PC-9 (cell line): ENCODE measurements at regions not wholly inside any gene's neighbourhood (a gene's known extent, or its start where the extent isn't known, plus 50 kb on each side); places are given as distances from the start of the nearest gene placed in this dataset.

Source experiments
- BruUV-seq: library from RNA; stranded (reverse); fragments of 400-500 nt; replicated peaks from 2 replicates; lab custom pipeline; 2021; lab: Mats Ljungman, UMichigan
- CTCF ChIA-PET: fragments of 300-600 bp; sonication (Branson Sonifier 250); formaldehyde crosslinking; loops from one replicate; lab custom pipeline; 2022; ENCODE audit warnings: antibody characterized with exemption; lab: Charles Lee
- POLR2A ChIA-PET: fragments of 300-600 bp; sonication (Branson Sonifier 250); formaldehyde crosslinking; loops from one replicate; lab custom pipeline; 2022; ENCODE audit warnings: antibody characterized with exemption; ENCODE audit not compliant: unreplicated experiment; lab: Charles Lee
- DNase-seq, 2 experiments: peaks; one replicate each; pipeline versions ENCODE4 v3.0.0 to v3.0.0-alpha.2; 2015 to 2022; ENCODE audit warnings: mixed read lengths in 1 of 2
- H2AFZ ChIP-seq: fragments of 200-600 bp; sonication (generic); 2 replicates; pipeline ENCODE4 v1.8.1; 2017; ENCODE audit warnings: antibody characterized with exemption
- H3F3A ChIP-seq: fragments of 200-600 bp; sonication (generic); 2 replicates; pipeline ENCODE4 v1.8.1; 2017; ENCODE audit warnings: antibody characterized with exemption, mild to moderate bottlenecking, low read depth; ENCODE audit not compliant: insufficient read depth
- H3K27ac ChIP-seq: fragments of 200-600 bp; sonication (generic); 2 replicates; pipeline ENCODE4 v1.6.1; 2016; ENCODE audit warnings: mixed run types
- H3K27me3 ChIP-seq: fragments of 200-600 bp; sonication (generic); 2 replicates; pipeline ENCODE4 v1.6.1; 2016; ENCODE audit warnings: low read depth, mixed run types; ENCODE audit not compliant: insufficient read depth
- H3K36me3 ChIP-seq: fragments of 200-600 bp; sonication (generic); 2 replicates; pipeline ENCODE4 v1.6.1; 2016; ENCODE audit warnings: low read depth, mixed run types
- H3K4me1 ChIP-seq: fragments of 200-600 bp; sonication (generic); replicated peaks from 2 replicates; pipeline ENCODE4 v1.6.1; 2016; ENCODE audit warnings: mixed run types; ENCODE audit not compliant: insufficient read depth
- H3K4me2 ChIP-seq: fragments of 200-600 bp; sonication (generic); 2 replicates; pipeline ENCODE4 v1.6.1; 2017; ENCODE audit warnings: mixed run types
- H3K4me3 ChIP-seq: fragments of 200-600 bp; sonication (generic); 2 replicates; pipeline ENCODE4 v1.6.1; 2016; ENCODE audit warnings: mixed run types
- H3K79me2 ChIP-seq: fragments of 200-600 bp; sonication (generic); 2 replicates; pipeline ENCODE4 v1.6.1; 2017; ENCODE audit warnings: low read depth, mixed run types
- H3K9me2 ChIP-seq: fragments of 200-600 bp; sonication (generic); 2 replicates; pipeline ENCODE4 v1.8.1; 2017; ENCODE audit warnings: mild to moderate bottlenecking; ENCODE audit not compliant: insufficient read depth
- H3K9me3 ChIP-seq: fragments of 200-600 bp; sonication (generic); 2 replicates; pipeline ENCODE4 v1.8.1; 2016; ENCODE audit warnings: low read depth; ENCODE audit not compliant: insufficient read depth
- H4K20me1 ChIP-seq: fragments of 200-600 bp; sonication (generic); 2 replicates; pipeline ENCODE4 v1.8.1; 2017; ENCODE audit not compliant: insufficient read depth
- EZH2 ChIP-seq: fragments of 200-600 bp; sonication (generic); IDR thresholded peaks from 2 replicates; pipeline ENCODE4 v1.8.0; 2017; ENCODE audit warnings: antibody characterized with exemption, low read depth
- intact Hi-C: fragments of 100-400 bp; cut with micrococcal nuclease; formaldehyde crosslinking; loops from one replicate; pipeline ENCODE4 v1.10.0; 2022; ENCODE audit not compliant: unreplicated experiment
- TF ChIP-seq, protein P1 (sequence below): fragments of 200-600 bp; sonication (generic); conservative IDR thresholded peaks from 2 replicates; pipeline ENCODE4 v1.6.1; 2017; ENCODE audit warnings: mixed run types, antibody characterized with exemption, mild to moderate bottlenecking, moderate library complexity

DNA sequence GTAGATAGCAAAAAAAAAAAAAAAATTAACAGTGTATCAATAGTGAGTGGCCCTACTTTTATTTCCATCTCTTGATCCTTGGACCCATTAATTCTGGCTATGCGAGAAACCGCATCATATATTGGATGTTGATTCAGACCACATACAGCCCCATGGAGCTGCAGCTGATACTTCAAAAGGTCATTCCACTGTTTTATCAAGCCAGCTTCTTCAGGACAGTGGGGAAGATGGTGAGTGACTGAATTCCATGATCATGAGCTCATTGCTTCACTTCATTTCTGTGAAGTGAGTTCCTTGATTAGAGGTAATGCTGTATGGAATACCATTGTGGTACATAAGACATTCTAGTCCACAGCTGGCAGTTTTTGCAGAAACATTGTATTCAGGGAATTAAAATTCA, 222.9 kb upstream of the MEF2C start:
- intact Hi-C loops: no loop called here
- POLR2A ChIA-PET: no interaction called here
- no TSS peak for BruUV-seq

GRCh38 chr5:89105171-89105695, 222.2 kb upstream of the MEF2C start:
- Histone ChIP-seq H3K4me1 (no peaks in the 10 kb centered on the region), H3F3A (no peaks in the 10 kb centered on the region), H3K27me3 (no peaks in the 10 kb centered on the region), H2AFZ (no peak overlapping the region), H3K27ac (no peak overlapping the region), H3K4me3 (no peak overlapping the region), H3K79me2 (no peaks in the 10 kb centered on the region), H3K9me2 (no peaks in the 10 kb centered on the region), H3K36me3 (no peaks in the 10 kb centered on the region), H3K9me3 (no peaks in the 10 kb centered on the region), H4K20me1 (no peaks in the 10 kb centered on the region), H3K4me2 (no peak overlapping the region)
- intact Hi-C loops: no loop called here
- ChIA-PET CTCF (no interaction called here), POLR2A (no interaction called here)
- TF ChIP-seq, protein P1, sequence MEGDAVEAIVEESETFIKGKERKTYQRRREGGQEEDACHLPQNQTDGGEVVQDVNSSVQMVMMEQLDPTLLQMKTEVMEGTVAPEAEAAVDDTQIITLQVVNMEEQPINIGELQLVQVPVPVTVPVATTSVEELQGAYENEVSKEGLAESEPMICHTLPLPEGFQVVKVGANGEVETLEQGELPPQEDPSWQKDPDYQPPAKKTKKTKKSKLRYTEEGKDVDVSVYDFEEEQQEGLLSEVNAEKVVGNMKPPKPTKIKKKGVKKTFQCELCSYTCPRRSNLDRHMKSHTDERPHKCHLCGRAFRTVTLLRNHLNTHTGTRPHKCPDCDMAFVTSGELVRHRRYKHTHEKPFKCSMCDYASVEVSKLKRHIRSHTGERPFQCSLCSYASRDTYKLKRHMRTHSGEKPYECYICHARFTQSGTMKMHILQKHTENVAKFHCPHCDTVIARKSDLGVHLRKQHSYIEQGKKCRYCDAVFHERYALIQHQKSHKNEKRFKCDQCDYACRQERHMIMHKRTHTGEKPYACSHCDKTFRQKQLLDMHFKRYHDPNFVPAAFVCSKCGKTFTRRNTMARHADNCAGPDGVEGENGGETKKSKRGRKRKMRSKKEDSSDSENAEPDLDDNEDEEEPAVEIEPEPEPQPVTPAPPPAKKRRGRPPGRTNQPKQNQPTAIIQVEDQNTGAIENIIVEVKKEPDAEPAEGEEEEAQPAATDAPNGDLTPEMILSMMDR: no peak
- TF ChIP-seq EZH2: no peak
- BruUV-seq: no TSS peak
- DNase-seq: no peak

More for the DNA sequence above, 222.9 kb upstream of the MEF2C start:
- CTCF ChIA-PET: no interaction called here
- TF ChIP-seq, protein P1: no peak
- no peak for TF ChIP-seq EZH2
- Histone ChIP-seq H4K20me1 (no peaks in the 10 kb centered on the region), H3K79me2 (no peaks in the 10 kb centered on the region), H2AFZ (no peak overlapping the region), H3K9me2 (no peaks in the 10 kb centered on the region), H3K4me2 (no peak overlapping the region), H3K36me3 (no peaks in the 10 kb centered on the region), H3K4me1 (no peaks in the 10 kb centered on the region), H3K27me3 (no peaks in the 10 kb centered on the region), H3K27ac (no peak overlapping the region), H3K4me3 (no peak overlapping the region), H3K9me3 (no peaks in the 10 kb centered on the region), H3F3A (no peaks in the 10 kb centered on the region)
- no peak for DNase-seq

DNA sequence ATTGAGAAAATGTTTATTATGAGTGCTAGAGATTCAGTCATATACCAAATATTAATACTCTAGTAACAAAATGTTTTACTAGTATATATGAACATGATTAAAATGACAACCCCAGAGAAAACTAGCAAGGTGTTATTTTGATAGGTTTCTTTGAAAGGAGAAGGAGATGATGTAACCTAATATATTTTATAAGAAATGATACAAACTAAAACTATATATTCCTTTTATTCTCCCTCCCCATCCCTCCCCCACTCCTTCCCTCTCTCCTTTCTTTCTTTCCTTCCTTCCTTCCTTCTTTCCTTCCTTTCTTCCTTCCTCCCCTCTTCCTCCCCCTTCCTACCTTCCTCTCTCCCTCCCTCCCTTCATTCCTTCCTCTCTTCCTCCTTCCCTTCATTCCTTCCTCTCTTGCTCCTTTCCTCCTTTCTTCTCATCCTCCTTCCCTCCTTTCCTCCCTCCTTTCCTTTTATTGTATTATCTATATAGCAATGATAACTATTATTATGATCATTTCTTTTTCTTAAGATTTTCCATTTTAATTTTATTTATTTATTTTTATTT, 215.3 kb upstream of the MEF2C start:
- CTCF ChIA-PET: no interaction called here
- H3K4me3 ChIP-seq: no peak overlapping the region
- POLR2A ChIA-PET: no interaction called here
- DNase-seq: no peak
- BruUV-seq: no TSS peak
- no peaks in the 10 kb centered on the region for H3K79me2 ChIP-seq
- no peaks in the 10 kb centered on the region for H3K9me2 ChIP-seq
- TF ChIP-seq, protein P1: no peak
- TF ChIP-seq EZH2: no peak
- no peak overlapping the region for H3K27ac ChIP-seq
- H2AFZ ChIP-seq: no peak overlapping the region
- H3K9me3 ChIP-seq: no peaks in the 10 kb centered on the region
- no peak overlapping the region for H3K4me2 ChIP-seq
- no peaks in the 10 kb centered on the region for H3K36me3 ChIP-seq
- H3K27me3 ChIP-seq: no peaks in the 10 kb centered on the region
- 0 out of 2 replicates have a peak, but pooled peaks cover 5% of the 10 kb centered on the region for H3K4me1 ChIP-seq
- H4K20me1 ChIP-seq: no peaks in the 10 kb centered on the region
- intact Hi-C loops: no loop called here
- no peaks in the 10 kb centered on the region for H3F3A ChIP-seq
